ENCODE measurements at regions not wholly inside any gene's neighbourhood (a gene's known extent, or its start where the extent isn't known, plus 50 kb on each side); places are given as distances from the start of the nearest gene placed in this dataset.

- 60 to 74% methylated on average over 2 of the region's 2 CpGs for WGBS, 2 donors (ENCODE audit: low coverage in 1 of 2)
- Histone ChIP-seq H3K36me3 (no peaks in the 10 kb centered on the region), H3K27ac (peak overlapping the region; percentile 81 to 91 (median 86)), H3K9me3 (no peaks in the 10 kb centered on the region), H3K4me3 (no peak overlapping the region), H3K4me1 (peaks cover 19 to 73% (median 52%) of the 10 kb centered on the region in 4 donors), H3K27me3 (no peaks in the 10 kb centered on the region)
- in situ Hi-C loops (cut with MboI; ENCODE audit: low pct_ligation_motif_present in 1 of 4, low pct_unique_long_range_greater_than_20kb in 1 of 4, low sequenced_read_pairs in 3 of 4) = loop anchor here in 1 of 4 donors (25.0 kb wide), 2 partner anchors 293 to 593 kb away; no protein-coding TSS in a partner anchor
- no peak for TF ChIP-seq POLR2AphosphoS5 (IDR thresholded peaks at IDR 0.05)
- TF ChIP-seq POLR2A (IDR thresholded peaks at IDR 0.05) = no peak
- no peak for TF ChIP-seq CTCF (IDR thresholded peaks at IDR 0.05)
- no peak for TF ChIP-seq EP300 (IDR thresholded peaks at IDR 0.05; ENCODE audit: low read depth)
- intact Hi-C loops (cut with DNase I; ENCODE audit: low total_unique reads) = no loop called here
- no peak for DNase-seq
Observed at GRCh38 chr10:3469639-3470020, 297.0 kb upstream of the PITRM1 start.

GRCh38 chr10:3468919-3469638, 296.5 kb upstream of the PITRM1 start:
- TF ChIP-seq EP300 (IDR thresholded peaks at IDR 0.05; ENCODE audit: low read depth) (peak; percentile 20), CTCF (IDR thresholded peaks at IDR 0.05) (no peak), POLR2AphosphoS5 (IDR thresholded peaks at IDR 0.05) (peak; percentile 25 to 71 (median 70))
- Histone ChIP-seq H3K4me3 (no peak overlapping the region), H3K27ac (peak overlapping the region; percentile 81 to 91 (median 86)), H3K36me3 (no peaks in the 10 kb centered on the region), H3K9me3 (no peaks in the 10 kb centered on the region), H3K27me3 (no peaks in the 10 kb centered on the region), H3K4me1 (peaks cover 19 to 79% (median 55%) of the 10 kb centered on the region in 4 donors)
- in situ Hi-C loops (cut with MboI; ENCODE audit: low pct_ligation_motif_present in 1 of 4, low pct_unique_long_range_greater_than_20kb in 1 of 4, low sequenced_read_pairs in 3 of 4) = loop anchor here in 1 of 4 donors (25.0 kb wide), 2 partner anchors 293 to 593 kb away; no protein-coding TSS in a partner anchor
- DNase-seq = peak; percentile 23
- intact Hi-C loops (cut with DNase I; ENCODE audit: low total_unique reads) = no loop called here
- 52 to 76% methylated on average over 6 to 12 of the region's 12 CpGs for WGBS, 2 donors (ENCODE audit: low coverage in 1 of 2)

- peak overlapping the region; percentile 81 to 91 (median 86) for H3K27ac ChIP-seq
- no peaks in the 10 kb centered on the region for H3K27me3 ChIP-seq
- in situ Hi-C loops (cut with MboI; ENCODE audit: low pct_ligation_motif_present in 1 of 4, low pct_unique_long_range_greater_than_20kb in 1 of 4, low sequenced_read_pairs in 3 of 4) (loop anchor here in 1 of 4 donors (25.0 kb wide), 2 partner anchors 295 to 595 kb away; no protein-coding TSS in a partner anchor), intact Hi-C loops (cut with DNase I; ENCODE audit: low total_unique reads) (no loop called here)
- no peaks in the 10 kb centered on the region for H3K36me3 ChIP-seq
- no peaks in the 10 kb centered on the region for H3K9me3 ChIP-seq
- 15 to 61% methylated on average over 10 to 23 of the region's 23 CpGs for WGBS, 2 donors (ENCODE audit: low coverage in 1 of 2)
- peaks cover 11 to 72% (median 46%) of the 10 kb centered on the region in 4 donors for H3K4me1 ChIP-seq
- TF ChIP-seq POLR2A (IDR thresholded peaks at IDR 0.05) (no peak), EP300 (IDR thresholded peaks at IDR 0.05; ENCODE audit: low read depth) (no peak), CTCF (IDR thresholded peaks at IDR 0.05) (peak in 2 of 5 experiments; percentile 13 to 28), POLR2AphosphoS5 (IDR thresholded peaks at IDR 0.05) (peak in 2 of 3 donors; percentile 42 to 64)
- H3K4me3 ChIP-seq = no peak overlapping the region
- DNase-seq = peak; percentile 73
Observed at GRCh38 chr10:3467052-3467951, 294.7 kb upstream of the PITRM1 start.

GRCh38 chr10:3465406-3465891, 292.9 kb upstream of the PITRM1 start:
- peak overlapping the region; percentile 81 to 91 (median 88) for H3K27ac ChIP-seq
- H3K36me3 ChIP-seq = no peaks in the 10 kb centered on the region
- H3K4me1 ChIP-seq = peaks cover 3 to 62% (median 39%) of the 10 kb centered on the region in 4 donors
- no peaks in the 10 kb centered on the region for H3K27me3 ChIP-seq
- DNase-seq = peak; percentile 59
- 22% methylated on average over 11 of the region's 11 CpGs; no CpG with 5 or more reads in 1 of the 2 donors for WGBS, 2 donors (ENCODE audit: low coverage in 1 of 2)
- H3K4me3 ChIP-seq = peak overlapping the region in 1 of 4 donors; percentile 7
- TF ChIP-seq POLR2A (IDR thresholded peaks at IDR 0.05) (peak; percentile 55), EP300 (IDR thresholded peaks at IDR 0.05; ENCODE audit: low read depth) (no peak), CTCF (IDR thresholded peaks at IDR 0.05) (peak in 2 of 5 experiments; percentile 16 to 34), POLR2AphosphoS5 (IDR thresholded peaks at IDR 0.05) (peak in 2 of 3 donors; percentile 60 to 75)
- H3K9me3 ChIP-seq = no peaks in the 10 kb centered on the region
- intact Hi-C loops (cut with DNase I; ENCODE audit: low total_unique reads) = no loop called here
- in situ Hi-C loops (cut with MboI; ENCODE audit: low pct_ligation_motif_present in 1 of 4, low pct_unique_long_range_greater_than_20kb in 1 of 4, low sequenced_read_pairs in 3 of 4) = loop anchor here in 1 of 4 donors (25.0 kb wide), 2 partner anchors 297 to 597 kb away; no protein-coding TSS in a partner anchor

All from transverse colon (tissue), 4 donors.